Lower leg skin (tissue), 3 donors: ENCODE measurements at regions not wholly inside any gene's neighbourhood (a gene's known extent, or its start where the extent isn't known, plus 50 kb on each side); places are given as distances from the start of the nearest gene placed in this dataset.

Experiments used
- POLR2A ChIP-seq, 2 donors: fragments of 450-650 bp; IDR thresholded peaks; one replicate each; pipeline ENCODE4 v1.6.1; 2016 to 2017; ENCODE audit warnings: antibody characterized with exemption in 2 of 2, mild to moderate bottlenecking in 1 of 2, moderate library complexity in 1 of 2
- TF ChIP-seq, protein P1 (sequence below), 3 donors: fragments of 450-650 bp; IDR thresholded peaks; one replicate each; pipeline ENCODE4 v1.5.1; 2016; ENCODE audit warnings: antibody characterized with exemption in 3 of 3, mild to moderate bottlenecking in 3 of 3, moderate library complexity in 2 of 3

DNA sequence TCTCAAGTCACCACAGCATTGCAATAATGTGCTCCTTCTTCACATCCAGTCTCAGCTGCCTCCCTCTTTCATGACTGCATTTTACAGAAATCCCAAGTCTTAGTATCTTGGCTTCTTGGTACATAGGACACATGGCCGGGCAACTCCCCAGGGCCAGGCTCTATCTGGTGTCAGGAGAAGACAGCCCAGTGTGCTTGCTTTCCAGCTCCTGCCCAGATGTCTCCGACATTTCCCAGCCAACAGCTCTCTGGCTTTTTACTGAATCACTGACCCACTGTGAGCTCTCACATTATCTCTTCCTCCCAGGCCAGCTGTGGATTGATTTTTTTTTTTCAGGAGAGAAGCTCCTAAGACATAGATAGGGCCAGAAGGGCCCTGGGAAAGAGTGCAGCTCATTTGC lies 346.0 kb upstream of the C11orf87 start:
- TF ChIP-seq, protein P1, sequence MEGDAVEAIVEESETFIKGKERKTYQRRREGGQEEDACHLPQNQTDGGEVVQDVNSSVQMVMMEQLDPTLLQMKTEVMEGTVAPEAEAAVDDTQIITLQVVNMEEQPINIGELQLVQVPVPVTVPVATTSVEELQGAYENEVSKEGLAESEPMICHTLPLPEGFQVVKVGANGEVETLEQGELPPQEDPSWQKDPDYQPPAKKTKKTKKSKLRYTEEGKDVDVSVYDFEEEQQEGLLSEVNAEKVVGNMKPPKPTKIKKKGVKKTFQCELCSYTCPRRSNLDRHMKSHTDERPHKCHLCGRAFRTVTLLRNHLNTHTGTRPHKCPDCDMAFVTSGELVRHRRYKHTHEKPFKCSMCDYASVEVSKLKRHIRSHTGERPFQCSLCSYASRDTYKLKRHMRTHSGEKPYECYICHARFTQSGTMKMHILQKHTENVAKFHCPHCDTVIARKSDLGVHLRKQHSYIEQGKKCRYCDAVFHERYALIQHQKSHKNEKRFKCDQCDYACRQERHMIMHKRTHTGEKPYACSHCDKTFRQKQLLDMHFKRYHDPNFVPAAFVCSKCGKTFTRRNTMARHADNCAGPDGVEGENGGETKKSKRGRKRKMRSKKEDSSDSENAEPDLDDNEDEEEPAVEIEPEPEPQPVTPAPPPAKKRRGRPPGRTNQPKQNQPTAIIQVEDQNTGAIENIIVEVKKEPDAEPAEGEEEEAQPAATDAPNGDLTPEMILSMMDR (IDR thresholded peaks at IDR 0.05) = no peak
- TF ChIP-seq POLR2A (IDR thresholded peaks at IDR 0.05) = no peak
